ENCODE measurements at regions not wholly inside any gene's neighbourhood (a gene's known extent, or its start where the extent isn't known, plus 50 kb on each side); places are given as distances from the start of the nearest gene placed in this dataset.

DNA sequence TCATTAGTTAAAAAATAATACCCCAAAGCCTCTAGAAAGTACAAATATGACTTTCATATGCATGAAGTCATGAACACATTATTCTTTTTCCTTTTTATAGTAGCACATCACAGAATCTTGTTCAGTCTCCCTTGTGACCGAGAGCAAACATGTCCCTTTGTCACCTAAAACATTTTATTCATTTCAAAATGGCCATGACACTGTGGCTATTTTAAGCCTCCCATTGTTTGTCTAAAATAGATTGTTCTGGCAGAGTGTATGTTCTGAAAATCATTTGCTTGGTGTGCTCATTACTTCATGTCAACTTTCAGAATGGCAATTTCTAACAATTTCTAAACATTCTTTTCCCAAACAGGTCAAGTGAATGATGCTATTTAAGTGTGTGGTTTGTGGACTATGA, 865.0 kb downstream of the JRKL start:
- Histone ChIP-seq H3K36me3 (replicated peaks in 1 of 2; ENCODE audit: control extremely low read depth in 1 of 2, control insufficient read depth in 1 of 2, extremely low read depth in 1 of 2, insufficient read depth in 2 of 2, low read length in 1 of 2) (no peaks in the 10 kb centered on the region), H2AFZ (ENCODE audit: insufficient read depth, low read depth, low read length, poor library complexity, severe bottlenecking) (no peak overlapping the region), H3K4me3 (ENCODE audit: control extremely low read depth in 1 of 5, extremely low read depth in 1 of 5, insufficient read depth in 1 of 5, low read depth in 2 of 5, low read length in 4 of 5) (no peak overlapping the region), H3K4me1 (ENCODE audit: control insufficient read depth in 2 of 2, insufficient read depth in 2 of 2, low read length in 2 of 2) (no peaks in the 10 kb centered on the region), H3K9ac (ENCODE audit: low read length) (no peak overlapping the region), H3K9me3 (ENCODE audit: control extremely low read depth in 1 of 3, control insufficient read depth in 2 of 3, insufficient read depth in 1 of 3, low read length in 2 of 3) (no peaks in the 10 kb centered on the region), H3K27me3 (replicated peaks in 1 of 4; ENCODE audit: control extremely low read depth in 1 of 4, control insufficient read depth in 3 of 4, insufficient read depth in 4 of 4, low read length in 3 of 4) (no peaks in the 10 kb centered on the region), H3K79me2 (ENCODE audit: control insufficient read depth, insufficient read depth, low read length) (no peaks in the 10 kb centered on the region), H3K27ac (ENCODE audit: low read length in 2 of 2) (no peak overlapping the region), H3K4me2 (replicated peaks; ENCODE audit: low read depth, low read length, poor library complexity, severe bottlenecking) (no peak overlapping the region), H4K20me1 (ENCODE audit: control insufficient read depth, insufficient read depth, low read length, poor library complexity, severe bottlenecking) (no peaks in the 10 kb centered on the region)
- peaks cover 5% of the 10 kb centered on the region for H3K9me3 Mint-ChIP-seq (ENCODE audit: insufficient read depth)
- ATAC-seq (ENCODE audit: low read depth) (no peak), DNase-seq (no peak)
- H3K27ac Mint-ChIP-seq: no peak overlapping the region
- TF ChIP-seq, protein P1, sequence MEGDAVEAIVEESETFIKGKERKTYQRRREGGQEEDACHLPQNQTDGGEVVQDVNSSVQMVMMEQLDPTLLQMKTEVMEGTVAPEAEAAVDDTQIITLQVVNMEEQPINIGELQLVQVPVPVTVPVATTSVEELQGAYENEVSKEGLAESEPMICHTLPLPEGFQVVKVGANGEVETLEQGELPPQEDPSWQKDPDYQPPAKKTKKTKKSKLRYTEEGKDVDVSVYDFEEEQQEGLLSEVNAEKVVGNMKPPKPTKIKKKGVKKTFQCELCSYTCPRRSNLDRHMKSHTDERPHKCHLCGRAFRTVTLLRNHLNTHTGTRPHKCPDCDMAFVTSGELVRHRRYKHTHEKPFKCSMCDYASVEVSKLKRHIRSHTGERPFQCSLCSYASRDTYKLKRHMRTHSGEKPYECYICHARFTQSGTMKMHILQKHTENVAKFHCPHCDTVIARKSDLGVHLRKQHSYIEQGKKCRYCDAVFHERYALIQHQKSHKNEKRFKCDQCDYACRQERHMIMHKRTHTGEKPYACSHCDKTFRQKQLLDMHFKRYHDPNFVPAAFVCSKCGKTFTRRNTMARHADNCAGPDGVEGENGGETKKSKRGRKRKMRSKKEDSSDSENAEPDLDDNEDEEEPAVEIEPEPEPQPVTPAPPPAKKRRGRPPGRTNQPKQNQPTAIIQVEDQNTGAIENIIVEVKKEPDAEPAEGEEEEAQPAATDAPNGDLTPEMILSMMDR (IDR thresholded peaks at IDR 0.05): no peak
- no peak for TF ChIP-seq EZH2 (IDR thresholded peaks at IDR 0.05; ENCODE audit: borderline replicate concordance, insufficient read depth, low read depth, low read length, poor library complexity, severe bottlenecking)
- H3K27me3 Mint-ChIP-seq: no peaks in the 10 kb centered on the region
- intact Hi-C loops (cut with micrococcal nuclease): no loop called here
- CTCF ChIA-PET: no interaction called here
- H3K4me3 Mint-ChIP-seq: no peak overlapping the region
- no CpG with 5 or more reads among the region's 1 CpG for WGBS (ENCODE audit: insufficient coverage)
- POLR2A ChIA-PET: no interaction called here
- no peaks in the 10 kb centered on the region for H3K4me1 Mint-ChIP-seq

DNA sequence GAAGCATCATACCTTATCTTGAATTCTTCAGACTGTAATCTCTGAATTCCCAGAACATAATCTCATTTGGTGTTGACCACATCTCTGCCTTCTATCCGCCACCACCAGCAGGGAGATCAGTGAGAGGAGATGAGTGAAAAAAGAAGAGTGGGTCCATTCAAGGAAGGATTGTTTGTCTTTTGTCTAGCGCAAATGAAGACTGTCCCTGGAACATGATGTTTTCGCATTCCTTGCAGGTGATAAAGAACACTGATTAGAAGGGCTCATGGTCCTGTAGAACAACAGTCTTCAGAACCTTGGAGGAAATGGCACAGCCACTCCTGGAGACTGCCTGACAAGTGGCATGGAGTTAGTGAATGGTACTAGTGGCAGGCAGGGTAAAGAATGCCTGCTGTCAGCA, 869.6 kb downstream of the JRKL start:
- Histone ChIP-seq H2AFZ (ENCODE audit: insufficient read depth, low read depth, low read length, poor library complexity, severe bottlenecking) (no peak overlapping the region), H3K9ac (ENCODE audit: low read length) (no peak overlapping the region), H3K4me3 (ENCODE audit: control extremely low read depth in 1 of 5, extremely low read depth in 1 of 5, insufficient read depth in 1 of 5, low read depth in 2 of 5, low read length in 4 of 5) (no peak overlapping the region), H3K4me1 (ENCODE audit: control insufficient read depth in 2 of 2, insufficient read depth in 2 of 2, low read length in 2 of 2) (no peaks in the 10 kb centered on the region), H3K36me3 (replicated peaks in 1 of 2; ENCODE audit: control extremely low read depth in 1 of 2, control insufficient read depth in 1 of 2, extremely low read depth in 1 of 2, insufficient read depth in 2 of 2, low read length in 1 of 2) (no peaks in the 10 kb centered on the region), H3K79me2 (ENCODE audit: control insufficient read depth, insufficient read depth, low read length) (no peaks in the 10 kb centered on the region), H3K27me3 (replicated peaks in 1 of 4; ENCODE audit: control extremely low read depth in 1 of 4, control insufficient read depth in 3 of 4, insufficient read depth in 4 of 4, low read length in 3 of 4) (no peaks in the 10 kb centered on the region), H4K20me1 (ENCODE audit: control insufficient read depth, insufficient read depth, low read length, poor library complexity, severe bottlenecking) (no peaks in the 10 kb centered on the region), H3K4me2 (replicated peaks; ENCODE audit: low read depth, low read length, poor library complexity, severe bottlenecking) (no peak overlapping the region), H3K27ac (ENCODE audit: low read length in 2 of 2) (no peak overlapping the region), H3K9me3 (ENCODE audit: control extremely low read depth in 1 of 3, control insufficient read depth in 2 of 3, insufficient read depth in 1 of 3, low read length in 2 of 3) (no peaks in the 10 kb centered on the region)
- Mint-ChIP-seq H3K4me3 (no peak overlapping the region), H3K27ac (no peak overlapping the region), H3K4me1 (no peaks in the 10 kb centered on the region), H3K27me3 (no peaks in the 10 kb centered on the region), H3K9me3 (ENCODE audit: insufficient read depth) (no peaks in the 10 kb centered on the region)
- CTCF ChIA-PET: no interaction called here
- no peak for DNase-seq
- ATAC-seq (ENCODE audit: low read depth): no peak
- WGBS (ENCODE audit: insufficient coverage): 92% methylated on average over 2 of the region's 3 CpGs
- intact Hi-C loops (cut with micrococcal nuclease): no loop called here
- POLR2A ChIA-PET: no interaction called here
- no peak for TF ChIP-seq EZH2 (IDR thresholded peaks at IDR 0.05; ENCODE audit: borderline replicate concordance, insufficient read depth, low read depth, low read length, poor library complexity, severe bottlenecking)
- TF ChIP-seq, protein P1 (IDR thresholded peaks at IDR 0.05): no peak
